Memory B cell (primary cell): ENCODE measurements at regions not wholly inside any gene's neighbourhood (a gene's known extent, or its start where the extent isn't known, plus 50 kb on each side); places are given as distances from the start of the nearest gene placed in this dataset.

Experiments used
- ATAC-seq: fragments of 150-1000 bp; cut with Tn5 transposase; 2 replicates; pipeline ENCODE4 v1.10.0; 2021; ENCODE audit warnings: low read depth, mild to moderate bottlenecking, moderate library complexity
- DNase-seq, 2 donors: peaks; one replicate each; pipeline ENCODE4 v3.0.0; 2022; ENCODE audit warnings: low spot score in 2 of 2
- H3K27ac Mint-ChIP-seq: one replicate; pipeline ENCODE4 v1.8.0; 2022; ENCODE audit warnings: mild to moderate bottlenecking, moderate library complexity, mixed read lengths
- H3K27me3 Mint-ChIP-seq: one replicate; pipeline ENCODE4 v1.8.0; 2022; ENCODE audit warnings: mixed read lengths
- H3K36me3 Mint-ChIP-seq: one replicate; pipeline ENCODE4 v1.8.0; 2022; ENCODE audit warnings: mild to moderate bottlenecking, mixed read lengths
- H3K4me1 Mint-ChIP-seq: one replicate; pipeline ENCODE4 v1.8.0; 2022; ENCODE audit warnings: mixed read lengths
- H3K4me3 Mint-ChIP-seq: one replicate; pipeline ENCODE4 v1.8.0; 2022; ENCODE audit warnings: mild to moderate bottlenecking, moderate library complexity, mixed read lengths
- H3K9me3 Mint-ChIP-seq: one replicate; pipeline ENCODE4 v1.8.0; 2022; ENCODE audit warnings: mixed read lengths

DNA sequence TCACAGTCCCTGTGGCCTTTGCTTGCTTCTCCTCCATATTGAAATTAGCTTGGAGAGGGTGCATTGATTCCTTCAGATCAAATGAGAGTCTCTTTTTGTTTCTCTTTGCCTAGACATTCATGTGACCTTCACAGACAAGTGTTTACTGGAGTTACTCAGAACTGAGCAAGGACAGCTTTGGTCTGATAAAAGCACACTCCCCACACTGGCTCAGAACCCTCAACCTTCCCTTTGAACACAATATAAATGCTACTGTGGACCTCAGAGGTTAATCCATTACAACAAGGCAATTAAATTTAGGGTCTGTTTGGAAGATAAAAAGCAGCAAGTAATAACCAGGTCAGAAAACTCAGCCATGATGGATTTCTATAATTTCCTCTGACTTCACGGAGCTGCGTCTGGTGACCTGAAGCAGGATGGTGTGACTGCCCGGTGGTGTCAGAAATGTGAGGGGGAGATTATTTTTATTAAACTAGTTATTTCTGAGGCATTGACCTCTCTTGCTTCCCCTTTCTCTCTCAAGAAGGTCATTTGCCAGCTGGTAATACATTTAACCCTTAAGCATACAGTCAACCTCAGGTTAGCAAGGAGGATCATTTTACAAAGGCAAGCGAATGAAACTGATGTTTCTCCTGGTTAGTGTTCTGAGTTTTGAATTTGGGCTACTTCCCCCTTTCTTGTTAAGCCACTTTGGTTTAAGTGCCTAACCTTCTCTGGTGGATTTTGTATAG is 208.2 kb downstream of the CLIC5 start:
- DNase-seq (no peak), ATAC-seq (no peak)
- no peak overlapping the region for H3K27ac Mint-ChIP-seq
- H3K27me3 Mint-ChIP-seq: peaks cover 7% of the 10 kb centered on the region
- no peaks in the 10 kb centered on the region for H3K9me3 Mint-ChIP-seq
- no peaks in the 10 kb centered on the region for H3K36me3 Mint-ChIP-seq
- H3K4me1 Mint-ChIP-seq: peaks cover 8% of the 10 kb centered on the region
- no peak overlapping the region for H3K4me3 Mint-ChIP-seq

DNA sequence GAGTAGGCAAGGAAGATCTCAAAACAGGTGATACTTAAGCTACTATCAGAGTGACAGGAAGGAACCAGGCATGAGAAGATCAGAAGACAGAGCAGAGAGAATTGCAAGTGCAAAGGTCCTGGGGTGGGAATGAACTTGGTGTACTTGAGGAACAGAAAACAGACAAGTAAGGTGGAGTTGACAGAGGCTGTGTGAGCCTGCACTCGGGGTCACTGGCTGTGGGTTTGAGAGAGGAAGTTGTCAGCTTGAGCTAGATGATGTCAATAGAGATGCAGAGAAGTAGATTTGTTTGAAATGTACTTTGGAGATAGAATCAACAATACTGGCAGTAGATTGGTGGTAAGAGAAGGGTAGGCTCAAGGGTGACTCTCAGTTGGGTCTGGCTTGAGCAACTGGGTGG is 209.5 kb downstream of the CLIC5 start:
- Mint-ChIP-seq H3K27ac (no peak overlapping the region), H3K4me3 (no peak overlapping the region), H3K36me3 (no peaks in the 10 kb centered on the region), H3K27me3 (peaks cover 3% of the 10 kb centered on the region), H3K4me1 (peaks cover 8% of the 10 kb centered on the region), H3K9me3 (no peaks in the 10 kb centered on the region)
- ATAC-seq (no peak), DNase-seq (no peak)

DNA sequence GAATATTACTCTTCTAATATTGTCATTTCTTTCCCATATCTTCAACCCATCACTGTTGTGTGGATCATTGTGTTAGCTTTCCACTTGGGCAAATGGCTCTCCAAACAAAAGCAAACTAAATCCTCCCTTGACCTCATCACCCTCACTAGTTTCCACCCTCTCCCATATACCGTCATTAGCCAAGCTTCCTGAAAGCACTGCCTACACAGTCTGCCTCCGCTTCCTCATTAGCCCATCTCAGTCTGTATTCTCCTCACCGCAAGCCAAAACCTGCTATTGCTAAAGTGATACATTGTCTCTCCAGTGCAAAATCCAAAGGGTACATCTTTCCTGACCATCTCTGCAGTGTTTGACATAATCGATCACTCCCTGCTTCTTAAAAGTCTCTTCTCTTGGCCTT is 212.6 kb downstream of the CLIC5 start:
- ATAC-seq (no peak), DNase-seq (no peak)
- no peaks in the 10 kb centered on the region for H3K36me3 Mint-ChIP-seq
- no peak overlapping the region for H3K4me3 Mint-ChIP-seq
- no peak overlapping the region for H3K27ac Mint-ChIP-seq
- no peaks in the 10 kb centered on the region for H3K9me3 Mint-ChIP-seq
- H3K4me1 Mint-ChIP-seq: peaks cover 1% of the 10 kb centered on the region
- H3K27me3 Mint-ChIP-seq: peaks cover 3% of the 10 kb centered on the region

DNA sequence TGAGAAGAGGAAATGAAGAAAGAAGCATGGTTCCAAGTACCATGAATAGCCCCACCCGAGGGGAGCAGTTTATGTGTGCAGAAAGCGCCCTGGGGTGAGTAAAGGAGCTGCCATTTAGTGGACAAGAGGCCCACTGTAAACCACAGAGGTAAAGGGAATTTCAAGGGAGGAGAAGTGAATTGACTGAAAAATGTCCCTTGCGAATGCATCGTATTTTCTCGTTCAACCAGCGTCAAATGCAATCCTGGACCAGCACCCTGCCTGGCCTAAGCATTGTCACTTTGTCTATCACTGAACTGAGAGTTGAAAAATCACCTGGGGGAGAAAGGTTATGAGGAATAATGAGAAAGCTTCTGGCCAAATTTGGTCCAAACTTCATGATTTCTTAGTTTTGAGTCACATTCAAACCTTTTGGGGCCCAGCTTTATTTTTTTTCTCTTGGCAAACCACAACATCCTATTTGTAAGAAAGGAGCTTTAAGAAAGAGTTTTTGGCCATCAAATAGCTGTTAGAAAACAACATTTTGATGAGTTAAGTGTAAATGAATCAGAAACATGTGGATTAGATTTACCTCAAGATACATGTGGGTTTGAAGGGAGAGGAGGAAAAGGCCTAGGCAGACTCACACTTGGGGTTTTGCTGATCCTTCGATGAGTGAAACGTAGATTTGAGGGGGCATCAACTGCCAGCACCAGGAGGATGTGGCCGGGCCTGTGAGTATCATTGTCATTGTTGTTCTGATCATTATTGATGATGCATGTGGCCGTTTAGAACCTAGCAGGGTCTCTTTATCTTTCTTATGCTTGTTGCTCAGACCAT is 214.0 kb downstream of the CLIC5 start:
- DNase-seq (no peak), ATAC-seq (no peak)
- H3K27me3 Mint-ChIP-seq: peaks cover 3% of the 10 kb centered on the region
- no peaks in the 10 kb centered on the region for H3K36me3 Mint-ChIP-seq
- H3K4me1 Mint-ChIP-seq: no peaks in the 10 kb centered on the region
- H3K4me3 Mint-ChIP-seq: no peak overlapping the region
- no peaks in the 10 kb centered on the region for H3K9me3 Mint-ChIP-seq
- H3K27ac Mint-ChIP-seq: no peak overlapping the region

DNA sequence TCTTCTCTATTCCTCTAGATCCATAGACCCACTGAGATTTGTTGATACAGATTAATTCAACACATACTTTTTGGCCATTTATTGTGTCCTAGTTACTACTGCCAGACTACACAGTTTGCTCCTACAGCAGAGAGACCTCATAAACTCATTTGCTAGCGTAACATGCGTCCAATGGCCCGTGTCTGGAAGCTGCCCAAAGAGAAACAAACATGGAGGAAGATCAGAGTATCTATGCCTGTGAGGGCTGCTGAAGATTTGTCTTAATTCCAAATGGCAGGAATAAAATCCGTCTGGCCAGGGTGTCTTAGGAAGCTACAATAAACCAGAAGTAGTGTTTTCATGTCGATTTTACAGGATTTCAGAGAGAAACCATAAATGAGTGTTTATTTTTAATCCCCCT is 214.7 kb downstream of the CLIC5 start:
- H3K27me3 Mint-ChIP-seq: peaks cover 3% of the 10 kb centered on the region
- no peaks in the 10 kb centered on the region for H3K4me1 Mint-ChIP-seq
- no peaks in the 10 kb centered on the region for H3K36me3 Mint-ChIP-seq
- ATAC-seq (no peak), DNase-seq (no peak)
- no peak overlapping the region for H3K27ac Mint-ChIP-seq
- H3K4me3 Mint-ChIP-seq: no peak overlapping the region
- no peaks in the 10 kb centered on the region for H3K9me3 Mint-ChIP-seq

DNA sequence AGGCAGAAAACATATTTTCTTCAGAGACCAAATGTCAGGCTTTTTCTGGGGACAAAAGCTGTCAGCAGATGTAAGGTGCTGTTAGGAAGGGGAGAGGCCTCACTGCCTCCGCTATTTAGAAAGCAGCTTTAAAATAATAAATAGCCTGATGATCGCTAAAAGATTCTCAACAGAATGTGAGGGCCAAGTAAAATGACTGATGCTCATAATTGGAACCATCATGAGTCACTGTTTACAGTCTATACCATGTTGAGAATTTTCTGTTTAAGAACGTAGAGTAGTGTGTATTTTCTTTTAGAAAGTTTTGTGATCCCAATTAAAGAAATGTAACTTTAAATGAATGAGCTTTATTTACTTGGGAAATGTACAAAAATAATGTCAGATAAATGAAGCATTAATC is 220.0 kb downstream of the CLIC5 start:
- H3K27ac Mint-ChIP-seq: no peak overlapping the region
- DNase-seq: no peak
- no peaks in the 10 kb centered on the region for H3K36me3 Mint-ChIP-seq
- H3K4me1 Mint-ChIP-seq: no peaks in the 10 kb centered on the region
- ATAC-seq: no peak
- H3K27me3 Mint-ChIP-seq: peaks cover 3% of the 10 kb centered on the region
- H3K9me3 Mint-ChIP-seq: no peaks in the 10 kb centered on the region
- H3K4me3 Mint-ChIP-seq: no peak overlapping the region

DNA sequence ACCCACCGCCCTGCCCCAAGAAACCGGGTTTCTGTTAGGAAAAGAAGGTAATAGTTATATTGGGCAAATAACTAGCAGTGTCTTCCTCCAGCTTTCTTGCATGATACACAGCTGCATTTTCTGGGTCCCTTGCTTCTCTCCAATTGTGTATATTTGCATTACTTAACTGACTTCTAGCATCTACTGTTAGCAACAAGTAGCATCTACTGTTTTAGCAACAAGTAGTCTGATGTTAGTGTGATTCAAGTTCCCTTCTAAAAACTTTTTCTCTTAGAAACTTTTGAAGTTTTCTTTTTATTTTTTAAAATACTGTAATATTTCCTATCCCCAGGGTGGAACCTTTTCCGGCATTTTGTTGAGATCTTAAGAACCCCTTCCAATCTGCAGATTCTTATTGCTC is 221.2 kb downstream of the CLIC5 start:
- Mint-ChIP-seq H3K4me3 (no peak overlapping the region), H3K27ac (no peak overlapping the region), H3K4me1 (no peaks in the 10 kb centered on the region), H3K27me3 (peaks cover 2% of the 10 kb centered on the region), H3K36me3 (no peaks in the 10 kb centered on the region), H3K9me3 (no peaks in the 10 kb centered on the region)
- ATAC-seq (no peak), DNase-seq (no peak)

DNA sequence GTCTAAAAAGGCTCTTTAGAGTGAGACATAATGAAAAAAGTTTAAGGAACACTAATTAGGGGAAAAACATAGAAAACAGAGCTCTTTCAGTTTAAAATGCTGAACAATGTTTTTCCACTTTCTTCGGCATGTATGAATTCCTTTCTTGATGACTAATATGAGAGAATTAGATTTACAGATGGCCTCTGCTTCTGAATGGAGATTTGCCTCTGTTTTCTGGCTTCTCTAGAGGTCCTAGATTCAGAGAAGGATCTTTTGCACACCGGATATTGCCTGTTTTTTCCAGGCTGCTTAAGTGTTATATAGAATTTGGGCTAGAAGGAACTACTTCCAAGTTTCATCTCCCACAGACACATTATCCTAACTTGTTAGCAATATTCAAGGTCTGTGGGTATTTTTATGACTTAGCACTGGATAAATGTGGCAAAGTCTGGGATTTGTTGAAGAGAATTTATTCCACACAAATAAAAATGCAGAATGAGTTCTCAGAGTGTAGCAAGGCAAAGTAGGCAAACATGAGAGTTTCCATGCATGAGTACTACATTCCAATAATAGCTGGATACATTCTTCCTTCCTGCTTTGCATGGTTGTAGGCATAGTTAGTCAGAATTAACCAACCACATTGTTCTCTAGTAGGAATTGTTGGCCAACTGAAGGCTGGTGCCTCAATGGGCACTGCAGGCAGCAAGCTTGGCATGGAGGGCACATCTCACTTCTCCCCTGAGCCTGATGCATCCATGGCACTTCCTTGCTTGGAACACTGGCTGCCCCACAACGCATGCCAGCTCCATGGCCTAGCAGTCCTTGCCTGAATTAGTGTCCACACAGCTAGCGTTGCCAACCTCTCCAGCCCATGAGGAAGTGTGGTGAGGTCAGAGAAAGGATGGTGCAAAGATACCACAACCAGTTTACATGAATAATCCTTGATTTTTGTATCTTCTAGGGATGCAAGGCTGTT is 224.2 kb downstream of the CLIC5 start:
- H3K4me3 Mint-ChIP-seq: no peak overlapping the region
- no peaks in the 10 kb centered on the region for H3K9me3 Mint-ChIP-seq
- DNase-seq (no peak), ATAC-seq (no peak)
- no peaks in the 10 kb centered on the region for H3K4me1 Mint-ChIP-seq
- no peaks in the 10 kb centered on the region for H3K36me3 Mint-ChIP-seq
- no peaks in the 10 kb centered on the region for H3K27me3 Mint-ChIP-seq
- no peak overlapping the region for H3K27ac Mint-ChIP-seq

DNA sequence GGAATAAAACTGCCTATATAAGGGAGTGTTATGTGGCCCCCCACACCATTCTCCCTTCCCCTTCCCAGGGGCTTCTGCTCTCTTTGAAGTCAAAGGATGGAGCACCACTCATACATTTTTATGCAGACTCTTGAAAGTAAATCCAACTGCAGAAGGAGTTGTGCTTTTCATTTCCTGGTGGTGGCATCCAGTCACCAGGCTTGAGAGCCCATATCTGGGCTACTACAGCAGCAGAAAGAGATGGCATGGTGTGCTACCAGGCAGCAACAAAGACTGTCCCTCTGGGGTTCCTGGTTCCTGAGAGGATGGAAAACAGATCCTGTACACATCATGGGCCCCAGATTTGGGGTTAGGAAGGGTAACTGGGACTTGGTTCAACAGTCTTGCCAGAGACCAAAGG is 226.4 kb downstream of the CLIC5 start:
- H3K4me1 Mint-ChIP-seq: no peaks in the 10 kb centered on the region
- ATAC-seq (no peak), DNase-seq (no peak)
- no peaks in the 10 kb centered on the region for H3K9me3 Mint-ChIP-seq
- H3K36me3 Mint-ChIP-seq: no peaks in the 10 kb centered on the region
- no peak overlapping the region for H3K4me3 Mint-ChIP-seq
- H3K27ac Mint-ChIP-seq: no peak overlapping the region
- H3K27me3 Mint-ChIP-seq: no peaks in the 10 kb centered on the region

DNA sequence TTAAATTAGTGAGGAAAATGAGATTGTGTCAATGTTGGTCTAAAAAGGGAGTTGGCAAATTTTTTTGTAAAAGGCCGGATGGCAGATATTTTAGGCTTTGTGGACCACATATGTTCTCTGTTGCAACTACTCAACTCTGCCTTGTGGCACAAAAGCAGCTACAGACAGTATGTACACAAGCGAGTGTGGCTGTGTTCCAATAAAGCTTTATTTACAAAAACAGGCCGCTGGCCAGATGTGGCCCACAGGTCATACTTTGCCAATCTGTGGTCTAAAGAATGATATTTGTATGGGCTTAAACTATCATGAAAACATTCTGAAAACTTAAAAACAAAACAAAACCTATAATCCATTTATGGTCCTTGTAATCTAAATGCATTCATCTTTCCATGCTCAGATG is 228.3 kb downstream of the CLIC5 start:
- ATAC-seq: no peak
- Mint-ChIP-seq H3K4me1 (no peaks in the 10 kb centered on the region), H3K27me3 (no peaks in the 10 kb centered on the region), H3K27ac (no peak overlapping the region), H3K4me3 (no peak overlapping the region), H3K9me3 (no peaks in the 10 kb centered on the region), H3K36me3 (no peaks in the 10 kb centered on the region)
- no peak for DNase-seq

DNA sequence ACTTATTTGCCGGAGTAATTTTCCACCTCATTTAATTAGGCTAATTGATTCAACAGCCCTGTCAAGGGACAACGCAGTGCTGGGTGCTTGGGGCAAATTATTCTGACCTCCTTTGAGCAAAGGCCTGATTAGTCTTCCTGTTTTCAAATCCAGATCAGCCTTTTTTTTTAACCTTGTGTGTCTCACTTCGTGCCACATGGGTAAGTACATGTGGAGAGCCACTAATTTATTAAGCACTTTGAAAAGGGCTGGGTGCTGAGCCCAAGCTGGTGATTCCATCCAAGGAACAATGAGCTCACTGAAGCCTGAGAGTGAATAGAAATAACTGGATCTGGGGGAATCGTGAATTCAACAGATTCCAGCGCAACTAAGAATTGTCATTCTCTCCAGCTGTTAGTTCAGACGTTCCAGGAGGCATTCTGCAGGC is 229.3 kb downstream of the CLIC5 start:
- no peaks in the 10 kb centered on the region for H3K4me1 Mint-ChIP-seq
- ATAC-seq (no peak), DNase-seq (no peak)
- no peak overlapping the region for H3K4me3 Mint-ChIP-seq
- no peaks in the 10 kb centered on the region for H3K36me3 Mint-ChIP-seq
- no peak overlapping the region for H3K27ac Mint-ChIP-seq
- no peaks in the 10 kb centered on the region for H3K27me3 Mint-ChIP-seq
- H3K9me3 Mint-ChIP-seq: no peaks in the 10 kb centered on the region

DNA sequence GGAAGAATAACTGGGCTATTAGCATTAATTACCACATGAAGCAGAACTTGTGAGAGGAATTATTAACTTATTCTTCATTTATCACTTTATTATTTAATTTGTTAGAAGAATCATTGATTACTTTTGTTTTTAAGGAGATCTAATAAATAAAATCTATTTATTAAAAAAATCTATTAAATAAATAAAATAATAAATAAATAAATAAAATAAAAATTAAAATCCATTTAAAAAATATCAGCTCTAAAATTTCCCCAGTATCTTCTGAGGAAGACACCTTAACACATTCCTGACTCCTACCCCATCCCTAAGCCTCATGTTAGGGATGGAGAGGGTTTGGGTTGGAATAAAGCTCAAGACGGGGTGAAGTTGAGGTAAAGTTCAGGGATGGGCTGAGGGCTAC is 231.4 kb downstream of the CLIC5 start:
- DNase-seq: no peak
- no peaks in the 10 kb centered on the region for H3K9me3 Mint-ChIP-seq
- H3K36me3 Mint-ChIP-seq: no peaks in the 10 kb centered on the region

DNA sequence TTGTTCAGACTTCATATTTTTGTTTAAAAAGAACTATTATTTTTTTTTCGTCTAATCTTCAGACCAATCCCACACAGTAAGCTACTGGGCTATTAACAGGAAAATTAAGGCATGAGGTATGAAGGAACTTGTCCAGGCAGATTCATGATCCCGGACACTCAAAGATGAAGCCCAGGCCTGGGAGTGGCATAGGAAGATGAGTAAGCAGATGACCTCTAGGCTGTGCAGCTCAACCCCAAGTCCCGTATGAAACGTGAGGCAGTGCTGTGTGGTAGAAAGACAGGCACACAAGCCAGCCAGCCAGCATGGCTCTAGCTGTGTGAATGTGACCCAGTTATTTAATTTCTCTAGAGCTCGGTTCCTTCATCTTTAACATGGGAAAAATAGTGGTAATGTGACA is 231.9 kb downstream of the CLIC5 start:
- no peak overlapping the region for H3K4me3 Mint-ChIP-seq
- no peaks in the 10 kb centered on the region for H3K9me3 Mint-ChIP-seq
- H3K27me3 Mint-ChIP-seq: peaks cover 2% of the 10 kb centered on the region
- no peaks in the 10 kb centered on the region for H3K4me1 Mint-ChIP-seq
- DNase-seq: no peak
- H3K36me3 Mint-ChIP-seq: no peaks in the 10 kb centered on the region
- no peak for ATAC-seq
- no peak overlapping the region for H3K27ac Mint-ChIP-seq

More for the DNA sequence above, 231.4 kb downstream of the CLIC5 start:
- no peak overlapping the region for H3K27ac Mint-ChIP-seq
- H3K4me1 Mint-ChIP-seq: no peaks in the 10 kb centered on the region
- no peak overlapping the region for H3K4me3 Mint-ChIP-seq
- H3K27me3 Mint-ChIP-seq: no peaks in the 10 kb centered on the region
- ATAC-seq: no peak

DNA sequence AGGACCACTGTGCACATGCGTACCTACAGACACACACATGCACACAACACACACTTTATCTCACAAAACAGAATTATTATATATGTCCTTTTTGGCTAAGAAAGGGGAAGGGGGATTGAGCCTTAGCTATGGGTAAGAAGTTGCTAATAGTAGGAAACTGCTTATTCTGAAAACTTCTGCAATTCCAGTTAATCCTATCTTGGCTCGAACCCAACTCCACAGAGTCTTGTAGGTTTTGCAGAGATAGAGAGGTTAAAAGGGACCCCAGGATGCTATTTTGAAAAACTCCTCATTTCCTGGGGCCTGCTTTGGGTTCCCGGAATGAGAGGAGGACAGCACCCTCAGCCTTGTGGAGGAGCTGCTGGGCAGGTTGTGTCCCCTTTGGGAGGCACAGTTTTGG is 233.8 kb downstream of the CLIC5 start:
- H3K27me3 Mint-ChIP-seq: peaks cover 3% of the 10 kb centered on the region
- H3K27ac Mint-ChIP-seq: no peak overlapping the region
- H3K9me3 Mint-ChIP-seq: no peaks in the 10 kb centered on the region
- H3K4me1 Mint-ChIP-seq: no peaks in the 10 kb centered on the region
- no peak for ATAC-seq
- no peak for DNase-seq
- H3K4me3 Mint-ChIP-seq: no peak overlapping the region
- H3K36me3 Mint-ChIP-seq: no peaks in the 10 kb centered on the region
